HG02763 (cell line): ENCODE measurements at regions not wholly inside any gene's neighbourhood (a gene's known extent, or its start where the extent isn't known, plus 50 kb on each side); places are given as distances from the start of the nearest gene placed in this dataset.
"Not testable (repeated sequence)": the region's sequence is repeated elsewhere in the genome, so short reads cannot be mapped to it uniquely, and the experiment has no call there.

Experiments used
- ATAC-seq: cut with Tn5 transposase; IDR thresholded peaks from one replicate; pipeline ENCODE4 v1.9.1; 2021; ENCODE audit warnings: mild to moderate bottlenecking, moderate library complexity; ENCODE audit not compliant: unreplicated experiment

DNA sequence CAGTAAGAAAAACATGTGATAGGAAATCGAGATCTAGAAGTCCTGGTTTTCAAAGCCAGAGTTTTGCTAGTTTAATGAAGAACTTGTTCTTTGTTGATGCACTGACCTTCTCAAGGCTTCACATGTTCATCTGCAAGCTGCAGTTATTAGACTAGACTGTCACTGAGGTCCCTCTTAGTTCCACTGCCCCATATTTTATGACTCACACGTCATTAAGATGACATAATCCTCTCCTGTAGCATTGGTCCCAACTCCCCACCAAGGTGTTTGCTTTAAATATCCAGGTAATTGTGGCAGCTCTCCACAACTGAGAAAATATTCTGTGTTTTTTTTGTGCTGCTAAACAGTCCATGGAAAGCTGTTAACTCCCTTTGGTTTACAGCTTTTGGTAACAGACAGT lies 149.7 kb downstream of the MREG start:
- ATAC-seq: no peak

DNA sequence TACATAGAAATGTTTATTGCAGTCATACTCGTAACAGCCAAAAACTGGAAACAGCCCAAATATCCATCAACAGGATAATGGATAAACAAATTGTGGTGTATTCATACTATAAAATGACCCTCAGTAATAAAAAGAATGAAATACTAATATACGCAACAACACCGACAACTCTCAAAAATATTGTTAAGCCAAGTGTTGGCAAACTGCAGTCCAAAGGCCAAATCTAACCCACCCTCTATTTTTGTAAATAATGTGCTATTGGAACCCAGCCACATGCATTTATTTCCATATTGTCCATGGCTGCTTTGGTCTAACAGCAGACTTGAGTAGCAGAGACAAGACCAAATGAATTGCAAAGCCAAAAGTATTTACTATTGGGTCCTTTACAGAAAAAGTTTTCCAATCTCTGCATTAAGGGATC lies 151.0 kb downstream of the MREG start:
- no peak for ATAC-seq

DNA sequence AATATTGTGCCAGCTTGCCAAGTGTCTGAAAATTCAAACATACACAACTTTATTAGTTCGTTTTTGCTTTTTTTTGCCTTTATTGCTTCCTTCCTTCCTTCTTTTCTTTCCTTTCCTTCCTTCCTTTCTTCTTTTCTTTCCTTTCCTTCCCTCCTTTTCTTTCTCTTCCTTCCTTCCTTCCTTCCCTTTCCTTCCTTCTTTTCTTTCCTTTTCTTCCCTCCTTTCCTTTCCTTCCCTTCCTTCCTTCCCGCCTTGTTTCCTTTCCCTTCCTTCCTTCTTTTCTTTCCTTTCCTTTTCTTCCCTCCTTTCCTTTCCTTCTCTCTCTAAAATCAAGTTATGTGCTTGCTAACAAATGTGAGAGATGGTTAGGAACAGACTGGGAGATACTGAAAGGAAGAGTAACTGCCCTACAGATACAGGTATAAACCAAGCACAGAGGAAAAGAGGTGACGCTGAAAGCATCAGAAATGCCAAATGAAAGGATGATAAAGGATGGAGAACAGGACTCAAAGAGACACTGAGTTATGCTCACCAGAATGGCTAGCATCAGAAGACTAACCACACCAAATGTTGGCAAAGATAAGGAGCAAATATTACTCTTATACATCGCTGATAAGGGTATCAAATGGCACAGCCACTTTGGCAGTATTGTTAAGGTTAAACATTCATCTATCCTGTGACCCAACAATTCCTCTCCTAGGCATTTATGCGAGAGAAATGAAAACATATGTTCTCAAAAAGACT lies 151.6 kb downstream of the MREG start:
- no peak for ATAC-seq

DNA sequence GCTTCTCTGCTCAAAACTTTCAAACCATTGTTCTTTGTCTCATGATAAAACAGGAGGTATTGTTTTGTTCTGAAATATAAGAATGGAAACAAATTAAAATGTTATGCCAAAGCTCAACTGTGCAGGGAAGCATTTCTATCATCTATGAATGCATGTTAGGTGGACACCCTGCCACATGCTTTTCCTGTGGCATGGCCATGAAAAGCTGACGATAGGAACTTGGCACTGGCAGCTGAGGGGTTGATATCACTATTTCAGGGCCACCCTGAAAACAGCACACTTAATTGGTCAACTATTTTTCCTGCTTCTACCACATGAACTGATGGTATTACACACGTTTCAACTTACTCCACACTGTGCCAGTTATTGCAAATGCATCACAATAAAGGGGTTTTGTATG lies 157.3 kb downstream of the MREG start:
- no peak for ATAC-seq

DNA sequence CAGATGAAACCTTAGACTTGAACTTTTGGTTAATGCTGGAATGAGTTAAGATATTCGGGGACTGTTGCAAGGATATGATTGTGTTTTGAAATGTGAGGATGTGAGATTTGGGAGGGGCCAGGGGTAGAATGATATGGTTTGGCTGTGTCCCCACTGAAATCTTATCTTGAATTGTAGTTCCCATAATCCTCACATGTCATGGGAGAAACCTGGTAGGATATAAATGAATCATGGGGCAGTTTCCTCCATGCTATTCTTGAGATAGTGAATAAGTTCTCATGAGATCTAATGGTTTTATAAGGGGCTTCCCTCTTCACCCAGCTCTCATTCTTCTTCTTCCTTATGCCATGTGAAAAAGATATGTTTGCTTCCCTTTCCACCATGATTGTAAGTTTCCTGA lies 158.0 kb downstream of the MREG start:
- ATAC-seq: not testable (repeated sequence)

DNA sequence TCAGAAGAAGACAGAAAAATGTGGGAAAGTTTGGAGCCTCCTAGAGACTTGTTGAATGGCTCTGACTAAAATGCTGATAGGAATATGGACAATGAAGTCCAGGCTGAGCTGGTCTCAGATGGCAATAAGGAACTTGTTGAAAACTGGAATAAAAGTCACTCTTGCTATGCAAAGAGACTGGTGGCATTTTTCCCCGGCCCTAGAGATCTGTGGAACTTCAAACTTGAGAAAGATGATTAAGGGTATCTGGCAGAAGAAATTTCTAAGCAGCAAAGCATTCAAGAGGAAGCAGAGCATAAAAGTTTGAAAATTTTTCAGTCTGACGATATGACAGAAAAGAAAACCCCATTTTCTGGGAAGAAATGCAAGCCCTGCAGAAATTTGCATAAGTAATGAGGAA lies 159.3 kb downstream of the MREG start:
- no peak for ATAC-seq

DNA sequence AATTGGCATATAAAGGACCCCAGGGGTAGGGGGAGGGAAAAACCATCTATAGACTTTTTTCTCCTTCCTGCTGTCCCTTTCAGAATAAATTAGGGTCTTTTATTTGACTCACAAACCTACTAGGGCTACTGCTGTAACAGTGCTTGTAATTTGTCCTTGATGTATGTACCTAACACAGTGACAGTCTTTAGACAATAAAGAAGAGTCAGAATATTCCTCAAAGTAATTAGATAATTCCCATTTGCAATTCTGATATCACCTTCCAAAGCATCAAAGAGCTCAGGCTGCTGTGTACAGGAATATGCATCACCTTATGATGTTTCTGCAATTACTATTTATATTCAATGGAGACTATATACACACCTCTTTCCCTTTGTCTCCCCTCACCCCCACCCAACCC lies 161.7 kb downstream of the MREG start:
- no peak for ATAC-seq

DNA sequence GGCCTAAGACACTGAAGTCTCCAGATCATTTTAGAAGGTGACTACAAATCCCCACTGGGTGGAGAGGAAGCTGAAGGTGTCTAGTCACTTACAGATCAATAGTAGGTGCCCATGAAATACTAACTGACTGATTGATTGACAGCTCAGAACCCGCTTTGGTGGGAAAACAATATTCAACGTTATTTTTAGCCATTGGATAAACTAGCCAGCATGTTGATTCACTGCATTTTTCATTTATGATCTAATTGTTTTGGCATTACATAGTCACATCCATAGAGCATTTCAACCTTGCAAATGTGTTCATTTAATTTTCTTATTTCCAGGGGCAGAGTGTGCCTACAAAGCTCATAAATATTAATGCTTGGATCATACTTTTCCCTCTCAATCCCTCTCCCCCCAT lies 162.3 kb downstream of the MREG start:
- no peak for ATAC-seq

DNA sequence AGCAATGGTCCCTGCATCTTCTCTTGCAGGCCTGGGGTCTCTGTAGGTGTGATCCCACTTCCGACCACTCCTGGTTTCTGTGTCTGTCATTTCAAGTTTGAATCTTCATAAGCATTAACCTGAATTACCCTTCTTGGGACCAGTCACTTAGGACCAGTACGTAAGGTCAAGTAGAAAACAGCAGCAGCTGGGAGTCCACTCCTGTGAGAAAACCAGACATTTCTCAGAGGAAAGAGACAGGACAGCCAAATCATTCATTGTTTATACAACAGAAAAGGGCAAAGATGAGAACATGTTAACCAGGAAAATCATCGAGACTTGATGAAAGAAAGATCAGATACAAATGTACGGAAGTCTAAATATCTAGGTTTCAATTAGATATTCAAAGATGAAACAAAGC lies 163.0 kb downstream of the MREG start:
- ATAC-seq: no peak

DNA sequence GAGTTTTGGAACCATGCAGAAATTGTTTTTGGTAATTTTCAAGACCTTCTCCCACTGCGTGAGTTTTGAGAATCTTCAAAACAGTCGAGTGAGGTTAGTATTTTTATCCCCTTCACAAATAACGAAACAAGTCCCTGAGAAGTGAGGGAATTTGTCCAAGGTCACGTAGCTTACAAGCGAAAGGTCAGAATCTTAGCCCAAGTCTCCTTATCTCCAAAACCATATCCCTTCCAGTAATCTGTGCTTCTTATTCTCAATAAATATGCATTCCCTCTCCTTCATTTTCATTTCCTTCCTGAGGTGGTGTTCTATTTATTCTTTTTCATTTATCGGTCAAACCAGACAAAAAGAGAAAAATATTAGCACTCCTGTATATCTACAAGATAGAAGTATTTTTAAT lies 163.6 kb downstream of the MREG start:
- no peak for ATAC-seq

DNA sequence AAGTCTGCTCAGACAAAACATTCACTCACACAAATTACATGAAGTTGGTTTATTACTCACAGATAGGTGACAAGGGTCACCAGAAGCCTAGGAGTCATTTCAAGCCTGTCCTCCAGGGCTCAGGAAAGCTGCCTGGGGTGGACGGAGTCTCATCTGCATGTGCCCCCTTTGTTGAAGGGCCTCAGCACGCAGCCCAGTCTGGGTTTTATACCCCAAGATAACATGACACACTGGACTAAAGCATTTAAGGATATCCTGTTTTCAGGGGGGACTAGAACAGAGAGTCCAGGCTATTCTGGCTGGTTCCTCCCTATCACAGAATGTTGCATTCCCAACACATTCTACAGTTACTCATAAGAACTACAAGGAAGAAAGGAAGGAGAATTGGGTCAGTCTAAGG lies 164.7 kb downstream of the MREG start:
- no peak for ATAC-seq

DNA sequence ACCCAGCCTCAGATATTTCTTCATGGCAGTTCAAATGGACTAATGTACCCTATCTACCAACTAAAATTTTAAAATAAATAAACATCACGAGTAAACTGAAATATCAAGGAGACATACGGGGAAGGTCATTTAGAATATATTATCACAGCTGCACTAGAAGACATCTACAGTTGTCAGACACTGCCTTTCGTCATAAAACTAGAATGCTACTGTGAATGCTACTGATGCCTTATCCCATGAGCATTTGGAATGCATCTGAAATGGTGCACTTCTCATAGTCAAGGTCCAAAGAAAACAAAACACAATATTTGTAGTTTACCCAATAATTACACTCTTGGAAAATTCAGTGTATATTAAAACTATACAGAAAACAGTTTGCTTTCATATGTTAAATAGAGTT lies 165.2 kb downstream of the MREG start:
- no peak for ATAC-seq

DNA sequence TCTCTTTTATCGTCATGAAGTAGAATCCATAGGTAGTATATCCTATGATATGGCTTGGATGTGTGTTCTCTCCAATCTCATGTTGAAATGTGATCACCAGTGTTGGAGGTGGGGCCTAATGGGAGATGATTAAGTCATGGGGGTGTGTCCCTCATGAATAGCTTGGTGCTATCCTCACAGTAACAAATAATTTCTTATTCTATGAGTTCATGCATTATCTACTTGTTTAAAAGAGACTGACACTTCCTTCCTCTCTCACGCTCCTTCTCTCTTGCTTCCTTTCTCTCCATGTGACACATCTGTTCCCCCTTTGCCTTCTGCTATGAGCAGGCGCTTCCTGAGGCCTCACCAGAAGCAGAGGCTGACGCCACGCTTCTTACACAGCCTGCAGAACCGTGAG lies 165.6 kb downstream of the MREG start:
- ATAC-seq: no peak

DNA sequence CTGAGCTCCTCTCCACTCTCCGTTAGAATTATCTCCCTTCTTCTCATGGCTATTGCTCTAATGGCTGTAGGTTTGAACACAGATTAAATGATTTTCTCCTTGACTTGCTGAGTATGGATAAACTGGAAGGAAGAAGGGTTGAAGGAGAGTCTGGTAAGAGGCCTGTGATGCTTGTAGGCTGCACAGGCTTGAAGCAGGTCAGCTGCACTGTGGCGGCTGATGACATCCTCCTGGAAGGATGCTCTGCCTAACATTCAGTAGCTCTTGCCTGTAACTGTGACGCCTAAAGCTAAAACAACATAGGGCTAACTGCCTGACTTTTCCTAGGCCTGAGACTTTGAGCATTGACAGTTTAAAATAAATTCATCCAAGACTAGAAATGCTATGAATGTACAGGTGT lies 166.3 kb downstream of the MREG start:
- ATAC-seq: no peak

DNA sequence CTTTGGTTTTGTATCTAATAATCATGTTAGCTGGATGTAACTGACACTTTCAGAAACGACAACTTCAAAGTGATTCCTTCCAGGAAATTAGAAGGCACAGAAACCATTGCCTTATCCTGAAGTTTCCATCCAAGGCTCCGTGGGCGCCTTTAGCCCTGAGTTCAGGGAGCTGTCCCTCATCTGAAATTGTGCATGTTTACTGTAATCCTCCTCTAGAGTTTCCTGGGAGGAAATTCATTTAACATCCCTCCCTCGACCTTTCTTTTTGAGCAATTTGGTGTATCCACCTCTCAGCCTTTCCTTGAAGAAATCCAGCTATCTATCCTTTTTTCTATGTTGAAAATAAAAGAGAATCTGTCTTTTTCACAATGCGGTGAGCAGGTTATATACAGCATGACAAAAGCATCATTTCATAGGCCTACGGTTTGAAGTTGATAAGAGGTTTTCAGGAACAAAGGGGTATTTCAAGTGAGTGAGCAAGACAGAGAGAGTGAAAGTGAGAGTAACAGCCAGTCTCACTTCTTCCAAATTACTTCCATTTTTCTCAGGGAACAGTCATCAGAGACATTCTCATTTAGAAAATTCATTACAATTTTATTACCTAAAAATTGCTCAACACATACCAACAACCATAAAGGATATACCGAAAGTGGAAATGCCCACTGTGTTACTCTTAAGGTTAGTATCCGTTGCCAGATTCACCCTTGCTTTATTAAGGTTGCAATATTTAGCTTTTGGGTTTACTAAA lies 167.3 kb downstream of the MREG start:
- no peak for ATAC-seq

DNA sequence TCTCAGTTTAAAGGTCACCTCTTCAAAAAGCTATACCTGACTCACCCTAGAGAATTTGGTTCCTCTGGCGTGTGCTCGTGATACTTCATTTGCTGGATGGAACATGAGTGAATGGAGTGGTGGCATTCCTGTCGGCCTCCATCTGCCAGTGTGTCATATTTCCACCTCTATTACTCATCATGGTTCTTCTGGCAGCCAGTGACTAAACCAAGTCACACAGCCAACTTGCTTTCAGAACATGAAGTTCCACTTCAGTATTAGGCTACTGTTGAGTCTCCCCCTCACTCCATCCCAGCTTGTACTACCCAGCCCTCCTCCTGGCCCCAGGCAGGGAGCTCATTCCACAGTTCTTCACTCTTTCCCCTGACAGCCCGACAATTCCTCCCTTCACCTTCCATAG lies 169.8 kb downstream of the MREG start:
- ATAC-seq: no peak

DNA sequence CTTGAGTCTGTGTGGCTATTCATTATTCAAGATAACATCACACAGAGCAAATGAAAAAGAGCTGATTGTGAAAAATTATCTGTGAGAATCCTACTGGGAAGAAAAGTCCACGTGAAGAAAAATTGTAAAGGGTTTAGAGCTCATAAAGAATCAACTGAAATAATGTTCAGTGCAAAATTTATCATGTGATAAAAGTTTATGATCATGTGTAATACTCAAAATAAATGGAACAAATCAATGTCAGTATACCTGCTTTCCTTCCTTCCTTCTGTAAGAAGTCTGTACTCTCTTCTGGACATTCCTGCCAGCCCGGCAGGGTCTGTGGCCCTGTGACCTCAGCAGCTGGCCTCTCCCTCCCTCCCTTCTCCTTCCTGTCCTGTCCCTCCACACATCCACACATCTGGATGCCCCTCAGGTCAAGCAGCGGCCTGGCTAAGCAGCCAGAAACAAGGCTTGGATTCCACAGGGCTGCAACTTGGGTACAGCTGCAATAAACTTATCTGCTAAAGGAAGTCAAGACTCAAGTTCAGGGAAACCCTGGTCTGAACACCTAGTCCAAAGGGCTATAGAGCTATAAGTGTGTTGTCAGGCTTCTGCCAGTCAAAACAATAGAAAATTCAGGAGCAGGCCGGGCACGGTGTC lies 172.1 kb downstream of the MREG start:
- ATAC-seq: no peak

DNA sequence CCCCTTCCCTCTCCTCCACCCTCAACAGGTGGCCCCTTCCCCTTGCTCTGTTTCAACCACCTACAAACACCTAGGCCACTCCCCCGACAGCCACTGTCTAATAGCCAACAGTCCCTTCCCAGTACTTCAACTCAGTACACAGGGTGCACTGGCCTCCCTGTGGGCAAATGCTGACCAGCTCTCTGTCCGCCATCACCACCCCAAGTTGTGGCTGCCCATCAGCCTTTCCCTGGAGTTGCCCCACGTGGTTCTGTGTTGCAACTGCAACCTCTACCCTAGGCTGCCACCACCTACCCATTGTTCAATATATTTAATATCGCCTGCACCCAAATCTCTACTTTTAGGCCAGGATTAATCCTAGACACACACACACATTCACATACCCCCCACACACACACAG lies 173.5 kb downstream of the MREG start:
- ATAC-seq: no peak

DNA sequence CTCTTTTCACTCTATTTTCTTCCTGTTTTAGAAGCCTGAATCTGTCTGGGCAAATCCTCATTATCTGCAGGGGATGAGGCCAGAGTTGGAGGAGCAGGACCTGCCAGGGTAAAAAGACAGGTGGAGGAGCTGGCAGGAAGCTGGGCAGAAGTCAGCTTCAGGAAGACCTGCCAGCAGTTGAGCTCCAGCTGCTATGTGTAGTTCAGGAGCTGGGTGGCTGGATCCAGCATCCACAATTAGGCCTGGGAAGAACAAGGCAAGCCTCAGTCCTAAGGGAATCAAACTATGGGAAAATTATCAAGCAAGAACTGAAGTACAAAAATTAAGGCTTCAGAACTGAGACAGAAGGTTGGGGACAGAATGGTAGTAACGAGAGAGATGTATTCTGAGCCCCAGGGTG lies 174.0 kb downstream of the MREG start:
- ATAC-seq: no peak

DNA sequence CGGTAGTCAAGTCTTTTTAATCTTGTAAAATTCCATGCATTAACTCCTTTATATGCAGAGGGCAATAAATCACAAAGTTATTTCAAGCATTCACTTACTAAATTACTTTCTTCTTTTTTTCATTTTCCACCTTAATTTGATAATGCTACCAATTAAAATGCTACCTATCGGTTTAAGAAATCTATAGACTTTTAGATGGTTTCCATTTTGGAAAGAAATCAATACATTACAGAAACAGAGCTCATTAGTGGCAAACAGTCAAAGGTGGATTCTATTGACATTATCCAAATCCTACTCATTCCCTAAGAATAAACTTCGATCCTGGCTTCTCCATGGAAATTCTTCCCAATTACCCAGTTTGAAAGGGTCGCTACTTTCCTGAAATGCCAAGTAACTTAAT lies 176.5 kb downstream of the MREG start:
- ATAC-seq: no peak

DNA sequence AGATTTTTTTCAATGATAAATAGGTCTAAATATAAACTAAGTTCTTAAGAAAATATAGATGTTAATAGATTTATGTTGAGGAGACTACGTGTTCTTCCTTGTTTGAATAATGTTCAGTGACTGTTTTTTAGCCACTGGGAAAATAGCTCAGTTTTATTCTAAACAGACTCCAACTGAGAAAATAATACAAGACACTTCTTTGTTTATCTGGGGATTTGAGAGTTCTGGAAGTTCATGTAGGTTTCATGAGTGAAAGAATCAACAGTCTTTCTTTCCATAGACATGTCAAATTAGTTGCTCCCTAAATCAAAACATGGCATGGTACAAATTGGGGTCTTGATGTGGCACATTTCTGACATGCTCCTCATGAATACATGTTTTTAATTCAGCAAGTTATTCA lies 177.7 kb downstream of the MREG start:
- no peak for ATAC-seq

DNA sequence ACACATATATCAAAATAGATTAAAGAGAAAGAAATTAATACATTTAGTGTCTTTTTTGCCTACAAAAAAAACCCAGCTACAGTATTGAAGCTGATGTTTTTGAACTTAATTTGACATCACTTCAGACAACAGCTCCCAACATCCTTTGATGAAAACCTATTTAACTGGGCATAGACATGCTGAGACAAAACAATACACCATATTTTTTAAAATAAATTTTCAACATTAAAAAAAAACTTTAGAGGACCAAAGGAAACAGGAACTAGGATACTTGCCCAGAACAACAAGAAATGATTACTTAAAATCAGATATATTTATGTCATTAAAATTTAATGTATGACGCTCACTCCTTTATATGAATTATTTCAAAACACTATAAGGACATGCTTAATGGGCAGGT lies 178.1 kb downstream of the MREG start:
- no peak for ATAC-seq
